Neural cell (in vitro differentiated cells): ENCODE measurements at regions not wholly inside any gene's neighbourhood (a gene's known extent, or its start where the extent isn't known, plus 50 kb on each side); places are given as distances from the start of the nearest gene placed in this dataset.

Experiments used
- H2AFZ ChIP-seq: fragments of 200-600, 300-800 bp; sonication (generic), shearing (Covaris generic); 2 replicates; pipeline ENCODE4 v1.6.0; 2014; ENCODE audit warnings: low read depth, mild to moderate bottlenecking, antibody characterized with exemption, low read length, moderate library complexity
- H3F3A ChIP-seq: fragments of 200-600 bp; shearing (Covaris generic); 2 replicates; pipeline ENCODE4 v1.6.1; 2016; ENCODE audit warnings: mild to moderate bottlenecking, moderate library complexity, mixed read lengths, antibody characterized with exemption, low read length; ENCODE audit not compliant: insufficient read depth, poor library complexity, severe bottlenecking
- H3K27ac ChIP-seq: fragments of 200-600, 300-800 bp; sonication (generic), shearing (Covaris generic); 2 replicates; pipeline ENCODE4 v1.5.1; 2014; ENCODE audit warnings: mild to moderate bottlenecking, low read length, moderate library complexity
- H3K27me3 ChIP-seq: fragments of 300-800, 200-600 bp; sonication (generic), shearing (Covaris generic); 2 replicates; pipeline ENCODE4 v1.6.0; 2014; ENCODE audit warnings: mild to moderate bottlenecking, low read depth, low read length, moderate library complexity; ENCODE audit not compliant: insufficient read depth
- H3K36me3 ChIP-seq: fragments of 300-800, 200-600 bp; sonication (generic), shearing (Covaris generic); 2 replicates; pipeline ENCODE4 v1.5.1; 2014; ENCODE audit warnings: mild to moderate bottlenecking, antibody characterized with exemption, low read length, moderate library complexity; ENCODE audit not compliant: insufficient read depth
- H3K4me2 ChIP-seq: fragments of 300-800, 200-600 bp; sonication (generic), shearing (Covaris generic); 2 replicates; pipeline ENCODE4 v1.6.0; 2014; ENCODE audit warnings: mild to moderate bottlenecking, low read length
- H3K4me3 ChIP-seq: fragments of 300-800, 200-600 bp; sonication (generic), shearing (Covaris generic); 2 replicates; pipeline ENCODE4 v1.5.1; 2014; ENCODE audit warnings: mild to moderate bottlenecking, low read length, moderate library complexity
- H3K79me2 ChIP-seq: fragments of 200-600 bp; shearing (Covaris generic); replicated peaks from 2 replicates; pipeline ENCODE4 v1.6.0; 2014; ENCODE audit warnings: mild to moderate bottlenecking, low read length, moderate library complexity; ENCODE audit not compliant: insufficient read depth
- H3K9ac ChIP-seq: fragments of 300-800, 200-600 bp; sonication (generic), shearing (Covaris generic); 2 replicates; pipeline ENCODE4 v1.6.1; 2016; ENCODE audit warnings: mild to moderate bottlenecking, low read length, mixed read lengths
- H3K9me2 ChIP-seq: fragments of 200-600 bp; shearing (Covaris generic); 2 replicates; pipeline ENCODE4 v1.6.1; 2016; ENCODE audit warnings: mild to moderate bottlenecking, low read length, mixed read lengths; ENCODE audit not compliant: insufficient read depth
- H3K9me3 ChIP-seq: fragments of 200-600, 300-800 bp; sonication (generic), shearing (Covaris generic); 2 replicates; pipeline ENCODE4 v1.6.1; 2016; ENCODE audit warnings: mild to moderate bottlenecking, mixed run types, low read length, moderate library complexity, mixed read lengths
- H4K20me1 ChIP-seq: fragments of 200-600 bp; shearing (Covaris generic); 2 replicates; pipeline ENCODE4 v1.6.1; 2016; ENCODE audit warnings: mild to moderate bottlenecking, mixed run types; ENCODE audit not compliant: insufficient read depth
- CTCF ChIP-seq: fragments of 450-650 bp; IDR thresholded peaks from 2 replicates; pipeline ENCODE4 v1.5.1; 2014; ENCODE audit warnings: antibody characterized with exemption, mild to moderate bottlenecking, moderate library complexity; ENCODE audit not compliant: poor library complexity, severe bottlenecking
- EP300 ChIP-seq: fragments of 450-650 bp; conservative IDR thresholded peaks from 2 replicates; pipeline ENCODE4 v1.6.1; 2014; ENCODE audit warnings: antibody characterized with exemption, mild to moderate bottlenecking, moderate library complexity; ENCODE audit not compliant: poor library complexity, severe bottlenecking
- EZH2 ChIP-seq: fragments of 200-600, 300-800 bp; shearing (Covaris generic), sonication (generic); IDR thresholded peaks from 2 replicates; pipeline ENCODE4 v1.6.1; 2014; ENCODE audit warnings: antibody characterized with exemption, low read length, borderline replicate concordance, mild to moderate bottlenecking; ENCODE audit not compliant: insufficient read depth, poor library complexity, severe bottlenecking
- MXI1 ChIP-seq: fragments of 450-650 bp; conservative IDR thresholded peaks from 2 replicates; pipeline ENCODE4 v1.6.1; 2014; ENCODE audit warnings: antibody characterized with exemption, mild to moderate bottlenecking; ENCODE audit not compliant: poor library complexity, severe bottlenecking
- POLR2AphosphoS5 ChIP-seq: IDR thresholded peaks from 2 replicates; pipeline ENCODE4 v1.6.1; 2012
- RAD21 ChIP-seq: fragments of 450-650 bp; conservative IDR thresholded peaks from 2 replicates; pipeline ENCODE4 v1.6.1; 2014; ENCODE audit warnings: antibody characterized with exemption, mild to moderate bottlenecking, moderate library complexity
- REST ChIP-seq: IDR thresholded peaks from 2 replicates; pipeline ENCODE4 v1.6.1; 2012; ENCODE audit warnings: borderline replicate concordance
- SMC3 ChIP-seq: fragments of 450-650 bp; conservative IDR thresholded peaks from 2 replicates; pipeline ENCODE4 v1.6.1; 2014; ENCODE audit warnings: antibody characterized with exemption, mild to moderate bottlenecking, moderate library complexity; ENCODE audit not compliant: poor library complexity
- TAF1 ChIP-seq: IDR thresholded peaks from 2 replicates; pipeline ENCODE4 v1.6.1; 2012; ENCODE audit warnings: low read depth

- TF ChIP-seq MXI1 (no peak), RAD21 (no peak), EZH2 (no peak)
- Histone ChIP-seq H3K9ac (no peak overlapping the region), H3K9me3 (no peaks in the 10 kb centered on the region), H4K20me1 (no peaks in the 10 kb centered on the region), H3K36me3 (no peaks in the 10 kb centered on the region), H3F3A (no peaks in the 10 kb centered on the region), H3K9me2 (no peaks in the 10 kb centered on the region), H3K79me2 (no peaks in the 10 kb centered on the region), H3K4me3 (no peak overlapping the region), H3K27me3 (no peaks in the 10 kb centered on the region), H3K27ac (no peak overlapping the region), H2AFZ (no peak overlapping the region), H3K4me2 (no peak overlapping the region)
Observed at GRCh38 chr20:54995553-54995952, 520.2 kb downstream of the DOK5 start.

- Histone ChIP-seq H3K27ac (no peak overlapping the region), H3K27me3 (no peaks in the 10 kb centered on the region), H3K4me3 (no peak overlapping the region), H3K4me2 (no peak overlapping the region), H2AFZ (no peak overlapping the region), H3F3A (no peaks in the 10 kb centered on the region), H3K9me3 (no peaks in the 10 kb centered on the region), H3K9ac (no peak overlapping the region), H3K36me3 (no peaks in the 10 kb centered on the region), H4K20me1 (no peaks in the 10 kb centered on the region), H3K9me2 (no peaks in the 10 kb centered on the region), H3K79me2 (no peaks in the 10 kb centered on the region)
- TF ChIP-seq POLR2AphosphoS5 (no peak), TAF1 (no peak), EZH2 (no peak), RAD21 (no peak), EP300 (no peak), REST (no peak), MXI1 (no peak), CTCF (no peak)
Observed at GRCh38 chr20:54995011-54995410, 519.6 kb downstream of the DOK5 start.

GRCh38 chr20:54985091-54985490, 509.7 kb downstream of the DOK5 start:
- Histone ChIP-seq H4K20me1 (no peaks in the 10 kb centered on the region), H3K9me2 (no peaks in the 10 kb centered on the region), H3K27ac (no peak overlapping the region), H3K79me2 (no peaks in the 10 kb centered on the region), H3F3A (no peaks in the 10 kb centered on the region), H3K9ac (no peak overlapping the region), H3K27me3 (no peaks in the 10 kb centered on the region), H3K4me2 (no peak overlapping the region), H2AFZ (no peak overlapping the region), H3K4me3 (no peak overlapping the region), H3K36me3 (no peaks in the 10 kb centered on the region), H3K9me3 (no peaks in the 10 kb centered on the region)
- TF ChIP-seq CTCF (no peak), POLR2AphosphoS5 (no peak), SMC3 (no peak)
